ENCODE measurements at regions not wholly inside any gene's neighbourhood (a gene's known extent, or its start where the extent isn't known, plus 50 kb on each side); places are given as distances from the start of the nearest gene placed in this dataset.

DNA sequence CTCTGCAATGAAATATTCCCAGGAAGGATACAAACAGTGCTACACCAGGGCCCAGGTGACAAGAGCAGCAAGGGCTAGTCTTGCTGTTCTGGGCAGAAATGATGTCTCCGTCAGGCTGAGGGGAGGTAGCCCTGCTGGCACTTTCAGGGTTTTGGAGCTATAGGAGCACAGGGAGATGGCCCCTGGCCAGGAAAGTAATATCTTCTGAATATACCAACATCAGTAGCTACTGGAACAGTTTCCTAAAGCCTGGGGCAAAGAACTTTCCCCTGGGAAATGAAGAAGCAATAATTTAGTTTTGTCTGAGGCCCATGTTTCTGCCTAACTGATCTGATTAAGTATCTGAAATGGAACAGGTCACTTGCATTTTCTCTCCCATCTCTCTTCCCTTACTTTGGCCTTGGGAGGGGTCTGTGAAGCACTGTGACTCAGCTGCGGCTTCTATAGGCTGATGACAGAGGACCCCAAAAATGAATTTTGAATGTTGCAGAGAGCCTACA is 489.1 kb upstream of the PODXL start:
- TF ChIP-seq, protein P1, sequence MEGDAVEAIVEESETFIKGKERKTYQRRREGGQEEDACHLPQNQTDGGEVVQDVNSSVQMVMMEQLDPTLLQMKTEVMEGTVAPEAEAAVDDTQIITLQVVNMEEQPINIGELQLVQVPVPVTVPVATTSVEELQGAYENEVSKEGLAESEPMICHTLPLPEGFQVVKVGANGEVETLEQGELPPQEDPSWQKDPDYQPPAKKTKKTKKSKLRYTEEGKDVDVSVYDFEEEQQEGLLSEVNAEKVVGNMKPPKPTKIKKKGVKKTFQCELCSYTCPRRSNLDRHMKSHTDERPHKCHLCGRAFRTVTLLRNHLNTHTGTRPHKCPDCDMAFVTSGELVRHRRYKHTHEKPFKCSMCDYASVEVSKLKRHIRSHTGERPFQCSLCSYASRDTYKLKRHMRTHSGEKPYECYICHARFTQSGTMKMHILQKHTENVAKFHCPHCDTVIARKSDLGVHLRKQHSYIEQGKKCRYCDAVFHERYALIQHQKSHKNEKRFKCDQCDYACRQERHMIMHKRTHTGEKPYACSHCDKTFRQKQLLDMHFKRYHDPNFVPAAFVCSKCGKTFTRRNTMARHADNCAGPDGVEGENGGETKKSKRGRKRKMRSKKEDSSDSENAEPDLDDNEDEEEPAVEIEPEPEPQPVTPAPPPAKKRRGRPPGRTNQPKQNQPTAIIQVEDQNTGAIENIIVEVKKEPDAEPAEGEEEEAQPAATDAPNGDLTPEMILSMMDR (IDR thresholded peaks at IDR 0.05; ENCODE audit: extremely low read depth in 1 of 2, insufficient read depth in 1 of 2, low read depth in 1 of 2, low read length in 2 of 2): no peak
- TF ChIP-seq EZH2 (IDR thresholded peaks at IDR 0.05; ENCODE audit: borderline replicate concordance, low read depth, low read length, severe bottlenecking) (no peak), POLR2AphosphoS5 (IDR thresholded peaks at IDR 0.05; ENCODE audit: insufficient read depth, low read depth, low read length) (no peak), POLR2A (IDR thresholded peaks at IDR 0.05; ENCODE audit: low read depth, low read length) (no peak), JUN (IDR thresholded peaks at IDR 0.05; ENCODE audit: borderline replicate concordance, insufficient read depth, insufficient read length, low read depth) (no peak), FOS (IDR thresholded peaks at IDR 0.05; ENCODE audit: borderline replicate concordance, insufficient read depth, low read length) (no peak)
- TF ChIP-seq, protein P2, sequence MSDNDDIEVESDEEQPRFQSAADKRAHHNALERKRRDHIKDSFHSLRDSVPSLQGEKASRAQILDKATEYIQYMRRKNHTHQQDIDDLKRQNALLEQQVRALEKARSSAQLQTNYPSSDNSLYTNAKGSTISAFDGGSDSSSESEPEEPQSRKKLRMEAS (IDR thresholded peaks at IDR 0.05; ENCODE audit: insufficient read depth, insufficient read length): no peak
